NCI-H446 treated with DMSO at 0.1 percent for 48 hours (cell line): ENCODE measurements at regions not wholly inside any gene's neighbourhood (a gene's known extent, or its start where the extent isn't known, plus 50 kb on each side); places are given as distances from the start of the nearest gene placed in this dataset.

Experiments used
- DNase-seq: peaks from one replicate; lab custom pipeline; 2025; lab: John Stamatoyannopoulos, UW

DNA sequence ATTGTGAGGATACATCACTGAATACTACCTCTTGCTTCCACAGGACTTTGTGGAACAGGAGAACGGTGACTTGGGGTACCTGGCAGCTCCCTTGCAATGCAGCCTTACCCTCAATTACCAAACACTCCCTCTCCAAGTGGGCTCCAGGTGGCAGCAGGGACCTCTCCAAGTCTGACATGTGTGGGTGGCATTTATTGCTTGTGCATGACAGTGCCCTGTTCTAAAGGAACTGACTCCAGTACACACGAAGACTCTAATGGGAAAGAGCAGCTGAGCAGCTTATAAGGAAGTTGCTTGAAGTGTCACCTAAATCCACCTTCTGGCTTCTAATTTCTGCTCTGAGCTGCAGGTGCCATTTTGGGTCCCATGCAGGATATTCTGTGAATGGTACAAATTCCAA is 174.1 kb upstream of the SLCO3A1 start:
- DNase-seq: no peak

DNA sequence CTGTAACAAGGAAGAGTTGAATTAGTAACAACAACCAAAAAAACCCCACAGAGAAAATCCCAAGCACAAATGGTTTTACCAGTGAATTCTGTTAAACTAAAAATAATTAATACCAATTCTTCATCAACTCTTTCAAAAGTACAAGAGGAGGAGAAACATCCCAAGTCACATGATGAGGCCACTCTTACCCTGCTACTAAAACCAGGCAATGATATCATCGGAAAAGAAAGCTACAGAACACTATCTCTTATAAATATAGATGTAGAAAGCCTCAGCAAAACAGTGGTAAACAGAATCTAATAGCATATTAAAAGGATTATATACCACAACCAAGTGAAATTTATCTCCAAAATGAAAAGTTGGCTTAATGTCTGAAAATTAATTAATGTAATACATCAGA is 168.1 kb upstream of the SLCO3A1 start:
- DNase-seq: no peak

DNA sequence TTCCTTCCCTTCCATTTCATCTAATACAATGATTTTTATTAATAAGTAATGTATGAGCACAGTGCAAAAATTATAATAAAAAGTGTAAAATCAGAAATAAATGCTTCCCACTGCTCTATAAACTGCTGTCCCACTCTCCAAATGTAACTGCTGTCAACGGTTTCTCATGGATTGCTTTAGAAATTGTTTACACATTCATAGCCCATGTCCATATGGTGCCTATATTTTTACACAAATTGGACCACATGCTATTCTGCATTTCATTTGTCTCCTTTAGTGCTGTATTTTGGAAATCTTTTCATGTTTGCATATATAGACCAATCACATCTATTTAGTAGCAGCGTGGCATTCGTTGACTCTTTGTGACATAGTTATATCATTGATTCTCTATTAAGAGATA is 164.7 kb upstream of the SLCO3A1 start:
- DNase-seq: peak; percentile 19

DNA sequence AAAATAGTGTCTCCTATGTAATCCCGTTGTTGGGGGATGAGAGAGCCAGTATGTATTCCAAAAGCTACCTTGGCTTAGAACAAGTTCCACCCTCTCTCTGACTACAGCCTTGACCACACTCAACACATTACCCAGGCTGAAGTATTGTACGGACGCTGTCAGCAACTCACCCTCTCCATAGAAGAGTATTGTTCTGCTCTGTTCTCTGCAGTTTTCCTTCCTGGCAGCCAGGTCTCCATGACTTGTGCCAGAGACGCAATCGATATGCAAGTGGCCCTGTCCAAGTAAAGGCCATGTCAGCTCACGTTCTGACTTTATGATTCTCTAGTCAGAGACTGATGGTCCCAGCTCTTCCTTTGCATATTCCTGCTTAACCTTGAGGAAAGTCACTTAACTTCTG is 164.1 kb upstream of the SLCO3A1 start:
- no peak for DNase-seq

DNA sequence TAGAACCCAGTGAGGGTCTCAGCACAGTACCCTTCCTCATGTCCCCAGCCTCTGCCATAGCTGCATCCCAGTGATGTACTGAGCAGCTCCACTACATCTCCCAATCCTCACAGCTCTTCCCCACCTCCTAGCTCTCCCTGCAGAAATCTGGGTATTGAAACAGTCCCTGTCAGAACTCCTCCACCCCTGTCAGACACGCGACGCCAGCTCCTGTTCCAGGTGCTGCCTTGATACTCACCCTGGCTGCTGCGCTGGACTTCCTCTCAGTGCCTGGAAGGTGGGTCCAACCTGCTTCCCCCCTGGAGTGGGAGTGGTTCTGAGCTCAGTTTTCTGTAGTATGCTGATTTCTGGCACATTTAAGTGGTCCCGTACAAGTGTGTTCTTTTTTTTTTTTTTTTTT is 160.9 kb upstream of the SLCO3A1 start:
- DNase-seq: no peak

DNA sequence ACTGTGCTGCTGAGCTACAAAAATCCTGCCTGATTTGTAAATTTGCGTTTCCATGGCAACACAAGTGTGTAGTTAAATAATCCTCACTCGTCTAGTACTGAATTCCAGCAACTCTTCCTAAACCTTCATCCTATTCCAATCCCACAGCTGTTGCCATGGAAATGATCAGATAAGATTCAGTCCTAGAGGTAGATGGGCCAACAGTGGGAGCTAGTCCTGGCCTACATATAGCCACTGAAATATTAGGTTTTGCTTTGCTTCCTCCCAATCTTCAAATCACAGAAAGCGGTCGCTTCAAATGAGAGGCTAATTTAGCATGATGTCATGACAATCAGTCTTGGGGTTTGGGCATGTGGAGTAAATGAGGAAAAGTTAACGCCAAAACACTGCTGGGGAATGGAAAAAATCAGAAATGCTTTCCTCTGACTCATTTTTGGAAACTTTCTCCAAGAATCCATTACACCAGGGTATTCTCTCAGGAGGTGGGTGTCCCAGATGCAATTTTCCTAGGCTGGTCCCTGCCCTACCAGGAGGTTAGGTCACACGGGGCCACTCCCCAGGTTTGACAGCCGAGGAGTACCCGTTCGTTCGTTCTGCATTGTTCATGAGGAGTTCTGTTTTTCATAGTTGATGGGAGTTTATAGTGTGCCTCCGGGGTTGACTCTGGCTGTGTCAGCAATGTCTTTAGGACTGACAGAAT is 159.2 kb upstream of the SLCO3A1 start:
- DNase-seq: peak; percentile 37

DNA sequence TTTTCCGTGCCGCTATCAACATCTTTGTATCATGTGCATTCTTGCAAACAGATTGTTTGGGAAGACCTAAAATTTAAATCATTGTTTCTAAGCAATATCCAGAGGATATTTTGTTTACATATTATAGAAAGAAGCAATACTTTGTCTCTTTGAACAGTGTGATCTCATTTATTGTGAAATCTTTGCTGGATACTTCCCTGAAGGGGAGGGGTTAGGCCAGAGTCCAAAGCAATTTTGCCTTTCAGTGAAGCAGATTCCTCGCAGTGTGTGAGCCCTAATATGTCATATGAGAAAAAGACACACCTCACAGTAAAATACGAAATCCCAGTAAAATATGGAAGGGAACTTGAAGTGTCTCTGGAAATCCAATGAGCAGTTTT is 158.7 kb upstream of the SLCO3A1 start:
- no peak for DNase-seq

DNA sequence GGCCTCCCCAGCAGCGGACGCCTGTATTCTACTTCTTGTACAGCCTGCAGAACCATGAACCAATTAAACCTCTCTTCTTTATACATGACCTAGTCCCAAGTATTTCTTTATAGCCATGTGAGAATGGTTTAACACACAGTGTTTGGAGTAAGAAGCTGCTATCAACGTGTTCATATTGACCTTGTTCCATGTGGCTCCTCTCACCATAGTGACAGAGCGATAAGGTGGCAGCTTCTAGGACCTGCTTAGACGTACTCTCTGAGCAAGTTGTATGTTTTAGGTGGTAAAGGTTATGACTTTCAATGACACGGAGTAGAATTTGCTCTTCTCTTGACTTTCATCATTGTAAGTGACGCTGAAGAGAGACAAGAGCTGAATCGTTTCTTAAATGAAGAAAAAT is 157.7 kb upstream of the SLCO3A1 start:
- DNase-seq: no peak

DNA sequence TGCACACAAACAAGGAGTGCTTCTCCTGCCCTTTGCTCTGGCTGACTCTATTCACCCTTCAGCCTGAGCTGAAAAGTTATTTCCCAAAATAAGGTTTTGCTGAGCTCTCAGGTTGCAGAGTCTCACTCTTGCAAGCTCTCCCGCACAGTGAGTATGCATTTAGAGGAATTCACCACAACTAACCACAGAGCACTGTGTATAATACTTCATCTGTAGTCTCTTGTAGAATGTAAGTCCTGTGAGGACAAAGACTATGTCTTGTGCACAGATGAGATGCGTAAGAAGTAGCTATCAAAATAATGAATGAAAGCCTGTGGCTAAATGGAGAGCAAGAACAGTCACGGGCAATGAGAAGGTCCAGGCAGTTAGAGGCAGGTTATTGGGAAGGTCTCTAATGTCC is 156.5 kb upstream of the SLCO3A1 start:
- no peak for DNase-seq

DNA sequence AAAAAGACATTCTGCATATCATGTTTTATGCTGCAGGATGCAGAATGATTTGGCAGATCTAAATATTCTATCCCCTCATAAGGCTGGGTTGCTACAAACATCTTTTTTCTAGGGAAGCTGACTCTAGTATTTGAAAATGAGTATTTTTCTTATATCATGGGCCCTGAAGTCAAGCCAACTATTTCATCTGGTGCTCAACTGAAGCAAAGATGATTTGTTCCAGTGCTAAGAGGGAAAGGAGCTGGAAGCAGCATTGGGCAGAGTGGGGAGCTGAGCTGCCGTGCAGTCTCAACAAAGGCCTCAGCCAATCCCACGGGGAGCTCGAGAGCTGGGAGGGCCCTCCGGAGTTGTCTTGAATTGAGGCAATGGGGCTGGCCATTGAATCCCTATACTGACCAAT is 155.3 kb upstream of the SLCO3A1 start:
- DNase-seq: no peak

DNA sequence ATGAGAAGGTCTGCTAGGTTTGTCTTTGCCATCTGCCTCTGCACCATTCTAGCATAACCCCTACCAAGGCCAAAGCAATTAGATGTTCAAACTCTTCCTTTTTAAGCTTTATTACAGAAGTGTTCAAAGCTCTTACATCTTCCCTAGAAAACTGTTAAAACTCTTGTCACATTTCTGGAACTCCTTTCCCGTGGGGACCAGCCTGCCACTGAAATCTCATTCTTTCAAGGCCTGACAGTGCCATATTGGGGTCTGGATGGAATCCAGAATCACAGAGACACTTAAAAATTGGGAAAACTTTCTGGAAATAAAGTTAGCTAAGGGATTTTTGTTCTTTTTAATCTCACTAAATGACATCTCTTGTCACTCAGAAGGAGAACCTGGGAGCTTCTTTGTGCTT is 153.8 kb upstream of the SLCO3A1 start:
- no peak for DNase-seq

DNA sequence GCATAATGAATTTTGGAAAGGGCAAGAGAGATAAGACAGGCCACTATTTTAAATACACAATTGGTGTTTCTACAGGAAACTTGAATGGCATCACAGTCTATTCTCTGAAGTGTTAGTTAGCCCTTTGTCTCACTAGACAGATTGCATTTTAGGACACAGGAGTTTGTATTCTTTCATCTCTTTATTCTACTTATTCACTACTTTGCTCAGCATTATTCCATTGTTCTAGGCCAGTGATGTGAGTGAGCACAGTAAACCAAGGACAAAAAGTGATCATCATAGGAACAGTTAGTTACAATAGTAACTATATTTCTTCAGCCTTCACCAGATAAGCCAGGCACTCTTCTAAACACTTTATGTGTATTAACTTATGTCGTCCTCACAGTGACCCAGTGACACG is 150.2 kb upstream of the SLCO3A1 start:
- DNase-seq: no peak

DNA sequence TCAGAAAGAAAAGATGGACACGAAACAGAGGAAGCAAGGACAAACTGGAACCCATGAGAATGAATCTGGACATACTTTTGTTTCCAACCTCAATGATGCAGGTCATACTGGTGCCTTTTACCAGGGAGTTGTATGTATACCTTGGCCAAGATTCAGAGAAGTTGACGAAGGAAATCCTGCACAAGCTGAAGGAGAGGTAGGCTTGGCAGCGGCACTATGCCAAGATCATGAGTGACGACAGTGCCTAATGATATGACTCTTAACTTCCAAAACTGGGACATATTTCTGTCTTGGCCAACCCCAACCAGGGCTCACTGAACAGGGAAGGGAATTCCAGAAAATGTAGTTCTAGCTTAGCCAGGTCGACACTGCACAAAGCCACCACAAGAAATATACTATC is 149.2 kb upstream of the SLCO3A1 start:
- no peak for DNase-seq

DNA sequence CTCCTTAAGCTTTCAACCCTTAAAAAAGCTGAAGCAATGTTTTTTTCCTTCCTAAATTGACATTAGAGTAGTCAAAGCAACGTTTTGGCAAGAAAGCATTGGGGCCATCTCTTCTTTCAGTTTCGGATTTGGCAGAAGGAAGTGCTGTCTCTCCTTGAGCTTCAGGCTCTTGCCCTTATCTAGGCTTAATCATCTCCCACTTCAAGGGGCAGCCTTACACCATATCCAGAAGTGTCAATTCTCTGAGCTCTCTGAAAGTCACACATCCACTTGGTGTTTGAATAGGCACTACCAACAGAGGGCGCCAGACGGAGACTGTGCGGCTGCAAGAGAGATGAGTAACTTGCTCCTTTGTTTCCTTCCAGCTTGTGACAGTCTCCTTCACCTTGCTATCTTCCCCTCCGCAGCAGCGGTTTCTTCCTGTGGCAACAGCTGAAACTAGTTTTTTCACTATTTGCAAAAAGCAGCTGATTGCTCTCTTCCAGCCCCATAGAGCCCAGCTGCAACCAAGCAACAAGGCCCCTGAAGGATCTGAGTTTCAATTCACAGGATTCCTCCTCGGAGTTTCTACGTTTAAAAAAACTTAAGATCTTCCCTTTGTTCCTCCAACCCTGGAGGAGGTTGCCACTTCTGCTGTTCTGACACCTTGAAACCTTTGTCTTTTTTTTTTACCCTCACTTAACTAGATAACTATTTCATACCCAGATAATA is 147.0 kb upstream of the SLCO3A1 start:
- peak; percentile 36 for DNase-seq

DNA sequence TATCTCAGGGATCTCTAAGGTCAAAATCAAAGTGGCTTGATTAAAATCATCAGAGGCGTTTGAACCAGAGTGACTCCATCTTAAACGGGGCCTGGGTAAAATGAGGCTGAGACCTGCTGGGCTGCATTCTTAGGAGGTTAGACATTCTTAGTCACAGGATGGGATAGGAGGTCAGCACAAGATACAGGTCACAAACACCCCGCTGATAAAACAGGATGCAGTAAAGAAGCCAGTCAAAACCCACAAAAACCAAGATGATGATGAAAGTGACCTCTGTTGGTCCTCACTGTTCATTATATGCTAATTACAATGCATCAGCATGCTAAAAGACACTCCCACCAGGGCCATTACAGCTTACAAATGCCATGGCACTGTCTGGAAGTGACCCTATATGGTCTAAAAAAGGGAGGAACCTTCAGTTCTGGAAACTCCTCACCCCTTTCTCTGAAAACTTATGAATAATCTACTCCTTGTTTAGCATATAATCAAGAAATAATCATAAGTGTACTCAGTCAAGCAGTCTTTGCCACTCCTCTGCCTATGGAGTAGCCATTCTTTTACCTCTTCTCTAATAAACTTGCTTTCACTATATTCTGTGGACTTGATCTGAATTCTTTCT is 143.3 kb upstream of the SLCO3A1 start:
- DNase-seq: no peak

DNA sequence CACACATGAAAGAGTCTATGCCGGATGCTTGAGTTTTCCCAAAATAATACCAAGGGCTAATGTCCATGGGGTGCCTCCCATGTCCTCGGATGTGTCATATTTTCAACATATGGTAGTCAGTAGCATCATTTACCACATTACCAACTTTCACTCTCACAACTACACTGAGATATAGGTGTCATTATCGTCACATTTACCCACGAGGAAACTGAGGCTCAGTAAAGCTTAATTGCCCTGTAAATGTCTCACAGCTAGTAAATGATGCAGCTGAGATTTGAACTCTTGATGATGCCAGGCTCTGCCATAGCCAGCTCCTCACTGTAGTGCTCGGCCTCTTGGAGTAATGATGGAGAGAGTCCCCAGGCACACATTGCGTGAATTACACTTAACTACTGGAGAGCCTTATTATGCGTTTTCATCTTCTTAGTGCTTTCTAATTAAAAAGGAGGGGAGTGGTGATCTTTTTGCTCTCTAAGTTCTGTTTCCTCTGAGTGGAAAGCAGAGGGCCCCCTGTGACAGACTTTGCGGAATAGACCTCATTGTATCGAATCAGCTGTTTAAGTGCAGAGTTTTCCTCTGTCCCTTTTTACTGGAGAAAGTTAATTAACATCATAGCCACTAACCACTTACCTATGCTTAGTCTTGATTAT is 142.0 kb upstream of the SLCO3A1 start:
- no peak for DNase-seq

DNA sequence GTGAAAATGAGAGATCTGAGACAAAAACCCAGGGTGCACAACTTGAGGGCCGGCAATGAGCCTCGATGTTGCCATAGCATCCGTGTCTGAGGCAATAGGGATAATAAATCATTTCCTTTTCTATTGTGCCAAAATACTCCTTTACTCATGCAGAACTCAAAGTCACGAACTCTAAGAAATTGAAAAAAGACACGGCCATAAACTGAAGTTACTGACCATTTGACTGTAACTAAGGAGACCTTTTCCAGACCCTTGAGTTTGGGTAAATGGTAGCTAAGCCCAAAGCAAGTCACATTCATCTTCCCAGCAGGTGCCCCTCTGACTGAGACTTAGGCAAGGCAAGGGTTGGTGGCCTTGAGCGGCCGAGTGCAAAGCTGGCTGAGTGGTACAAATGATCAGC is 141.2 kb upstream of the SLCO3A1 start:
- DNase-seq: no peak

DNA sequence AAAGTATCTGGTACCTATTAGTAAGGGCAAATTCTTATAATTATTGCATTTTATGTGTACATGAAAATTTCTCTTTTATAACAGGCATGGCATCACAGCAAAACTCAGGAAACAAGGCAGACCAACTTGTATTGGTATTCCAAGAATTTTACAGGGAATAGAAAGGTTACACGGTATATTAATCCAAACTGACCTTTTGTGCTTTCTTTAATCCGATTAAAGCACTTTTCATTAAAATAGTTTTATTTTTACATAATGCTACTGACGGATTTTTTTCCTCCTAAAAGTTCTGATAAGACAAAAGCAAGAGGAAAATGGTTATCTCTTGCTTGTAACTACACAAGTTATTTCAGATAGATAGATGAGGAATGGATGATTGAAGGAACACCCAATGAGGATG is 137.0 kb upstream of the SLCO3A1 start:
- DNase-seq: no peak

DNA sequence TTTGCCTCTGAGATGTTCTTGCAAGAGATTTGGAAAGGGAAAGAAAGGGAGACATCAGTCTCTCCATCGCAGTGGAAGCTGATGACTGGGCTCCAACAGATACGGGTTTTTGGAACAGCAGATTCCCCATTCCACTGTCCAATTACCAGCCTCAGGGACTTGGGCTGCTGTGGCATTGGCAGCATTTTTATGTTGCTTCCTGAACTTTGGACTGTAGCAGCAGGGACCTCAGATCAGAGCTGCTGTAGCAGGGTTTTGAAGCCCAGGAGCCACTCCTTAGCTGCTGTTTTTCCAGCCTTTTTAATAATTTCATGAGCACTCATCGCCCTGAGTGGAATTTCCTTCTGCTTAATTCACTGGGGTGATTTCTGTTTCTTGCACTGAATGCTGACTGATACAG is 135.7 kb upstream of the SLCO3A1 start:
- no peak for DNase-seq

DNA sequence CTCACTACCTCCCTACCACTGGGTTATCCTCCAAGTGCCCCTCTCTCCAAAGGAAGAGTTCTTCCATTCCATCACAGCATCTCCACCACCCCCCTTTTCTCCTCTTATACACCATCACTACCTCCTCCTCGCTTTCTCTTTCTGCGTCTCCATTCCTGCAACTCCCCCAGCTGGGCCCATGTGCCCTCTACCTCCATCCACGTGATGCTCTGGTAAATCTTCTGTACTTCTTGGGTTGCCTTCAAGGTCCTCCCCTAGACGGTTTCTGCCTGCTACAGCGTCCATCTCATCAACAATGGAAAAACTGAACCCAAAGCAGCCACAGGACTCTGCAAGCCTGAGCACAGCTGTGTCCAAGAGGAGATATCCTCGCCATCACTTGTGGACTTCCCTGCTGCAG is 129.5 kb upstream of the SLCO3A1 start:
- no peak for DNase-seq

DNA sequence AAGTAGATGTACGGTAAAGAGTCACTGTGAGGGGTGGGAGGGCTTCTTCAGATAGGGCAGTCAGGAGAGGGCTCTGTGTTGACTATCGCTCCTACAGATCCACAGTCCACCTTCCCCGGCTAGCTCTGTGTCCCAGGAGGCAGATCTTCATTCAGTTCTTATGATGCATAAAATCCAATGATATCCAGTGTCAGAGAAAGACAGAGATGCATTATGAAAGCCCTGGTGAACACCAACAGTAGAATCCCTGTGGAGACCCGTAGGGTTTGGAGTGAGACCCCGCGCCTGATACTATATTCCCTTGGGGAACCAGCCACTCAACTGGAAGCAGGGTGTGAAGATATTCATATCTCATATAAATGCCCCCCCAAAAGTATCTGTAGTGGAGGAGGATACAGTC is 119.8 kb upstream of the SLCO3A1 start:
- DNase-seq: no peak

DNA sequence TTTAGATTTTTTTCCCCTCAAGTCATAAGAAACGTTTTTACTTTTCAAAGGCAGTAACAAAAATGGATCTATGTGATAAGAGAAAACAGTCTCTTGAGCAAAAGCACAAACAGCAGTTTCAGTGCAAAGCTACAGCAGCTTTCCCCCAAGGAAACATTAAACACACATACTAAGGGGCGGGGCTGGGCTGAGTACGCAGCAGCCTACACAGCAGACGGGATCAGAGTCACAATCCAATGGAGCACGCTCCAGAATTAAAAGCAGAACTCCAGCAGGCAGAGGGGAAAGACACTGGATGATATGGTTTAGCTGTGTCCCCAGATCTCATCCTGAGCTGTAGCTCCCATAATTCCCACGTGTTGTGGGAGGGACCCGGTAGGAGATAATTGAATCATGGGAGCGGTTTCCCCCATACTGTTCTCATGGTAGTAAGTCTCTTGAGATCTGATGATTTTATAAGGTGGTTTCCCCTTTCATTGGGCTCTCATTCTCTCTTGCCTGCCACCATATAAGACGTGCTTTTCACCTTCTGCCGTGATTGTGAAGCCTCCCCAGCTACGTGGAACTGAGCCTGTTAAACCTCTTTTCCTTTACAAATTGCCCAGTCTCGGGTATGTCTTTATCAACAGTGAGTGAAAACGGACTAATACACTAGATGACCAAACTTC is 116.2 kb upstream of the SLCO3A1 start:
- DNase-seq: no peak

DNA sequence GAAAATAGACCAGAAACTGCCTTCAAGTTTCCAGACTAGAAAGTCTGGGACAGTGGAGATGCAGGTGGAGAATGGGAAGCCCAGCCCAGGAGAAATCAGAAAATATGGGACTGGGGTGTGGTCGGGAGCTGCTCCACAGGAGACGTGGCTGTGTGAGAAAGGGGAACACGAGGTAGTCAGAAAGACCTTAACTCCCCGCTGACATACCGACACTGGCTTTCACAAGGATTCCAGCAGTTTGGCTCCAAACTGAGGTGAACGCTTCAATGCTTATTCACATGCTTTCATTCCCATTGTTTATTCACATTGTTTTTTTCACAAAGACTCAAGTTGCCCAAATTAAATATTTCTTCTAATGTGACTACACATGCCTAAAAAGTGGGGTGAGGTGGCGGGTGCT is 111.5 kb upstream of the SLCO3A1 start:
- DNase-seq: no peak
